Activated naive CD8-positive, alpha-beta T cell treated with anti-CD3 and anti-CD28 coated beads, Interleukin-2, amount 10 ng/mL, durations not matched to agents 7 days and 5 days (primary cell): ENCODE measurements at regions not wholly inside any gene's neighbourhood (a gene's known extent, or its start where the extent isn't known, plus 50 kb on each side); places are given as distances from the start of the nearest gene placed in this dataset.
"Not testable (repeated sequence)": the region's sequence is repeated elsewhere in the genome, so short reads cannot be mapped to it uniquely, and the experiment has no call there.

Experiments used
- ATAC-seq: fragments of 150-1000 bp; cut with Tn5 transposase; one replicate; pipeline ENCODE4 v1.10.0; 2021; ENCODE audit warnings: low read depth, moderate library complexity
- POLR2A ChIA-PET: fragments of 350-600 bp; sonication (Branson Sonifier 250); formaldehyde crosslinking; loops from one replicate; lab custom pipeline; 2021; ENCODE audit warnings: antibody characterized with exemption; lab: Charles Lee
- DNase-seq: peaks from one replicate; pipeline ENCODE4 v3.0.0; 2021
- H3K27ac Mint-ChIP-seq: one replicate; pipeline ENCODE4 v1.8.0; 2022; ENCODE audit warnings: mild to moderate bottlenecking, mixed read lengths
- H3K27me3 Mint-ChIP-seq: one replicate; pipeline ENCODE4 v1.8.0; 2022; ENCODE audit warnings: mild to moderate bottlenecking, moderate library complexity, mixed read lengths
- H3K36me3 Mint-ChIP-seq: one replicate; pipeline ENCODE4 v1.8.0; 2021; ENCODE audit warnings: mild to moderate bottlenecking, mixed read lengths
- H3K4me1 Mint-ChIP-seq: one replicate; pipeline ENCODE4 v1.8.0; 2021; ENCODE audit warnings: mixed read lengths
- H3K4me3 Mint-ChIP-seq: one replicate; pipeline ENCODE4 v1.8.0; 2022; ENCODE audit warnings: mild to moderate bottlenecking, moderate library complexity, mixed read lengths
- H3K9me3 Mint-ChIP-seq: one replicate; pipeline ENCODE4 v1.8.0; 2021; ENCODE audit warnings: mixed read lengths

GRCh38 chr20:9015232-9015983, 53.5 kb upstream of the PLCB4 start:
- POLR2A ChIA-PET, H3K4me1 Mint-ChIP-seq, DNase-seq, ATAC-seq, H3K9me3 Mint-ChIP-seq, H3K27me3 Mint-ChIP-seq, H3K36me3 Mint-ChIP-seq, H3K27ac Mint-ChIP-seq, H3K4me3 Mint-ChIP-seq: not testable (repeated sequence)

GRCh38 chr20:9015984-9016324, 52.9 kb upstream of the PLCB4 start:
- POLR2A ChIA-PET = no interaction called here
- Mint-ChIP-seq H3K4me1 (no peaks in the 10 kb centered on the region), H3K4me3 (no peak overlapping the region), H3K27me3 (no peaks in the 10 kb centered on the region), H3K27ac (no peak overlapping the region), H3K9me3 (no peaks in the 10 kb centered on the region), H3K36me3 (no peaks in the 10 kb centered on the region)
- DNase-seq (no peak), ATAC-seq (no peak)

DNA sequence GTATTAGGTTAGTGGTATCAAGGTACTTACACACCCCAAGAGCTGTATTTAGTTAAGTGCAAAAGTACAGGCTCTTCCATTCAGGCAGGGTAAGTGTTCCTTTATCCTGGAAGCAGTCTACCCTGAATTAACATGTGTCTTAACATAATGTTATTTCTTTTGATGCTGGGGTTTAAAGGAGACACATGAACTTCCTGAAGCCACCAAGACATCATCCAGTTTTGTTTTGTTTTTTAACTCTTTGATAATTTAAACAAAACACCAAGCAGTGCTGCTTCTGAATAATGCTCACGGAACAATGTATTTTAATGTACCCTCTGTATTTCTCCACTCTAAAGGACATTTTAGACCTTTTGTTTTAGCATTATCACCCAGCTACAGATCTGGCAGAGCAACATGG, 50.5 kb upstream of the PLCB4 start:
- Mint-ChIP-seq H3K27ac (no peak overlapping the region), H3K27me3 (no peaks in the 10 kb centered on the region), H3K36me3 (no peaks in the 10 kb centered on the region), H3K4me3 (no peak overlapping the region), H3K9me3 (peaks cover 1% of the 10 kb centered on the region), H3K4me1 (no peaks in the 10 kb centered on the region)
- ATAC-seq (no peak), DNase-seq (no peak)
- POLR2A ChIA-PET = no interaction called here
